Trophoblast cell (in vitro differentiated cells and primary cell): ENCODE measurements at regions not wholly inside any gene's neighbourhood (a gene's known extent, or its start where the extent isn't known, plus 50 kb on each side); places are given as distances from the start of the nearest gene placed in this dataset.

Source experiments
- DNase-seq, 2 donors: peaks; one replicate each; pipeline ENCODE4 v3.0.0-alpha.2; 2016
- H2AFZ ChIP-seq: 2 replicates; pipeline ENCODE4 v1.6.1; 2013; ENCODE audit warnings: low read length, moderate library complexity, mild to moderate bottlenecking; ENCODE audit not compliant: insufficient read depth, poor library complexity
- H2AK5ac ChIP-seq: 2 replicates; pipeline ENCODE4 v1.6.1; 2013; ENCODE audit warnings: mild to moderate bottlenecking, low read length
- H2BK120ac ChIP-seq: 2 replicates; pipeline ENCODE4 v1.6.1; 2013; ENCODE audit warnings: low read length, mild to moderate bottlenecking, moderate library complexity; ENCODE audit not compliant: insufficient read depth, poor library complexity
- H2BK12ac ChIP-seq: 2 replicates; pipeline ENCODE4 v1.6.1; 2013; ENCODE audit warnings: mild to moderate bottlenecking, low read length, moderate library complexity
- H2BK5ac ChIP-seq: 2 replicates; pipeline ENCODE4 v1.6.1; 2013; ENCODE audit warnings: low read length, low read depth, moderate library complexity, mild to moderate bottlenecking; ENCODE audit not compliant: poor library complexity
- H3K14ac ChIP-seq: 2 replicates; pipeline ENCODE4 v1.6.1; 2013; ENCODE audit warnings: mild to moderate bottlenecking, low read length
- H3K18ac ChIP-seq: 2 replicates; pipeline ENCODE4 v1.6.1; 2013; ENCODE audit warnings: mild to moderate bottlenecking, low read length
- H3K23ac ChIP-seq: 2 replicates; pipeline ENCODE4 v1.6.1; 2013; ENCODE audit warnings: low read length
- H3K27ac ChIP-seq: 2 replicates; pipeline ENCODE4 v1.5.1; 2013; ENCODE audit warnings: low read depth, mild to moderate bottlenecking, inconsistent platforms, low read length, moderate library complexity
- H3K27me3 ChIP-seq: 2 replicates; pipeline ENCODE4 v1.6.1; 2013; ENCODE audit warnings: inconsistent platforms, mild to moderate bottlenecking, low read length, moderate library complexity; ENCODE audit not compliant: insufficient read depth
- H3K36me3 ChIP-seq, 2 experiments: 1 replicate in 1 of 2; 2 replicates in 1 of 2; pipeline ENCODE4 v1.6.1; 2013; ENCODE audit warnings: low read length in 2 of 2, mild to moderate bottlenecking in 2 of 2, moderate library complexity in 1 of 2; ENCODE audit not compliant: insufficient read depth in 2 of 2, control insufficient read depth in 1 of 2
- H3K4ac ChIP-seq: 2 replicates; pipeline ENCODE4 v1.6.1; 2013; ENCODE audit warnings: low read depth, mild to moderate bottlenecking, low read length, moderate library complexity
- H3K4me1 ChIP-seq, 2 experiments: 1 replicate in 1 of 2; 2 replicates in 1 of 2; pipeline ENCODE4 v1.6.1; 2013; ENCODE audit warnings: low read length in 2 of 2, mild to moderate bottlenecking in 2 of 2, moderate library complexity in 1 of 2; ENCODE audit not compliant: insufficient read depth in 2 of 2, control insufficient read depth in 1 of 2
- H3K4me2 ChIP-seq: 2 replicates; pipeline ENCODE4 v1.6.1; 2013; ENCODE audit warnings: inconsistent platforms, mild to moderate bottlenecking, low read length, moderate library complexity
- H3K4me3 ChIP-seq: 2 replicates; pipeline ENCODE4 v1.5.1; 2013; ENCODE audit warnings: mild to moderate bottlenecking, low read depth, low read length, inconsistent platforms
- H3K79me1 ChIP-seq: one replicate; pipeline ENCODE4 v1.6.1; 2013; ENCODE audit warnings: low read length
- H3K79me2 ChIP-seq: 2 replicates; pipeline ENCODE4 v1.6.1; 2013; ENCODE audit warnings: low read length, mild to moderate bottlenecking; ENCODE audit not compliant: control insufficient read depth, insufficient read depth, poor library complexity
- H3K9ac ChIP-seq: 2 replicates; pipeline ENCODE4 v1.6.1; 2013; ENCODE audit warnings: mild to moderate bottlenecking, low read length
- H3K9me3 ChIP-seq: 2 replicates; pipeline ENCODE4 v1.6.1; 2013; ENCODE audit warnings: low read depth, mild to moderate bottlenecking, control low read depth, inconsistent platforms, low read length; ENCODE audit not compliant: insufficient read depth
- H4K12ac ChIP-seq: 2 replicates; pipeline ENCODE4 v1.6.1; 2013; ENCODE audit warnings: low read depth, mild to moderate bottlenecking, low read length, moderate library complexity
- H4K8ac ChIP-seq: 2 replicates; pipeline ENCODE4 v1.6.1; 2013; ENCODE audit warnings: low read depth, mild to moderate bottlenecking, low read length, moderate library complexity
- H4K91ac ChIP-seq: one replicate; pipeline ENCODE4 v1.6.1; 2013; ENCODE audit warnings: low read depth, mild to moderate bottlenecking, low read length, moderate library complexity
- WGBS: extraction: QIAGEN DNeasy Blood & Tissue Kit; methylation state at CpG from one replicate; pipeline ENCODE4 v1.1.7; 2013; ENCODE audit warnings: missing lambda C conversion rate; ENCODE audit not compliant: insufficient read length, insufficient coverage; ENCODE audit errors: extremely low coverage; 5-methylcytosine and 5-hydroxymethylcytosine counted together

GRCh38 chr16:10242916-10243315, 60.7 kb upstream of the GRIN2A start:
- no peak overlapping the region for H3K4me3 ChIP-seq
- no peak overlapping the region for H2BK120ac ChIP-seq
- no peak for DNase-seq
- no peak overlapping the region for H3K4me2 ChIP-seq
- H3K79me2 ChIP-seq: no peaks in the 10 kb centered on the region
- peaks cover 2 to 3% of the 10 kb centered on the region in 2 experiments for H3K4me1 ChIP-seq
- H3K18ac ChIP-seq: no peak overlapping the region
- no peaks in the 10 kb centered on the region for H3K9me3 ChIP-seq
- no peak overlapping the region for H3K14ac ChIP-seq
- H3K79me1 ChIP-seq: no peaks in the 10 kb centered on the region
- no peaks in the 10 kb centered on the region for H3K27me3 ChIP-seq
- H3K23ac ChIP-seq: no peak overlapping the region
- H3K4ac ChIP-seq: no peak overlapping the region
- WGBS: no CpG with 5 or more reads among the region's 6 CpGs
- H2AFZ ChIP-seq: no peak overlapping the region
- no peaks in the 10 kb centered on the region for H3K36me3 ChIP-seq
- H4K12ac ChIP-seq: no peak overlapping the region
- H4K8ac ChIP-seq: no peak overlapping the region
- no peak overlapping the region for H2BK12ac ChIP-seq
- H2AK5ac ChIP-seq: no peak overlapping the region
- H3K27ac ChIP-seq: no peak overlapping the region
- H3K9ac ChIP-seq: no peak overlapping the region
- H4K91ac ChIP-seq: no peak overlapping the region
- H2BK5ac ChIP-seq: no peak overlapping the region

- H2BK12ac ChIP-seq: no peak overlapping the region
- no peak overlapping the region for H4K12ac ChIP-seq
- H3K79me1 ChIP-seq: no peaks in the 10 kb centered on the region
- H3K27ac ChIP-seq: no peak overlapping the region
- H3K4ac ChIP-seq: no peak overlapping the region
- no peak overlapping the region for H4K8ac ChIP-seq
- no peak overlapping the region for H3K18ac ChIP-seq
- peaks cover 2 to 4% of the 10 kb centered on the region in 2 experiments for H3K4me1 ChIP-seq
- H3K27me3 ChIP-seq: no peaks in the 10 kb centered on the region
- no peak overlapping the region for H3K14ac ChIP-seq
- WGBS: no CpG with 5 or more reads among the region's 10 CpGs
- H3K9ac ChIP-seq: no peak overlapping the region
- H3K36me3 ChIP-seq: no peaks in the 10 kb centered on the region
- no peak overlapping the region for H3K4me3 ChIP-seq
- no peak overlapping the region for H3K4me2 ChIP-seq
- no peaks in the 10 kb centered on the region for H3K9me3 ChIP-seq
- H3K23ac ChIP-seq: no peak overlapping the region
- no peak overlapping the region for H2AK5ac ChIP-seq
- no peaks in the 10 kb centered on the region for H3K79me2 ChIP-seq
- H2AFZ ChIP-seq: no peak overlapping the region
- no peak for DNase-seq
- H2BK120ac ChIP-seq: no peak overlapping the region
- H4K91ac ChIP-seq: no peak overlapping the region
- no peak overlapping the region for H2BK5ac ChIP-seq
These were observed 62.8 kb upstream of the GRIN2A start for GRCh38 chr16:10245002-10245401.

- Histone ChIP-seq H3K14ac (no peak overlapping the region), H3K4ac (no peak overlapping the region), H3K23ac (no peak overlapping the region), H3K4me3 (no peak overlapping the region), H4K12ac (no peak overlapping the region), H4K91ac (no peak overlapping the region), H3K9ac (no peak overlapping the region), H3K79me2 (no peaks in the 10 kb centered on the region), H2BK5ac (no peak overlapping the region), H3K79me1 (no peaks in the 10 kb centered on the region), H3K4me1 (peaks cover 3% of the 10 kb centered on the region in 2 experiments), H3K4me2 (no peak overlapping the region), H3K27ac (no peak overlapping the region), H2BK120ac (no peak overlapping the region), H2AK5ac (no peak overlapping the region), H3K27me3 (no peaks in the 10 kb centered on the region), H3K36me3 (no peaks in the 10 kb centered on the region), H3K9me3 (no peaks in the 10 kb centered on the region), H2AFZ (no peak overlapping the region), H4K8ac (no peak overlapping the region), H2BK12ac (no peak overlapping the region), H3K18ac (no peak overlapping the region)
- no peak for DNase-seq
- no CpG with 5 or more reads among the region's 12 CpGs for WGBS
These were observed 68.1 kb upstream of the GRIN2A start for GRCh38 chr16:10250137-10250828.

GRCh38 chr16:10252155-10252554, 69.9 kb upstream of the GRIN2A start:
- no peak overlapping the region for H2AK5ac ChIP-seq
- H2BK5ac ChIP-seq: no peak overlapping the region
- H3K36me3 ChIP-seq: no peaks in the 10 kb centered on the region
- H3K27ac ChIP-seq: no peak overlapping the region
- peaks cover 3% of the 10 kb centered on the region in 2 experiments for H3K4me1 ChIP-seq
- H3K79me1 ChIP-seq: no peaks in the 10 kb centered on the region
- H2BK120ac ChIP-seq: no peak overlapping the region
- H3K18ac ChIP-seq: no peak overlapping the region
- H2BK12ac ChIP-seq: no peak overlapping the region
- H2AFZ ChIP-seq: no peak overlapping the region
- no CpG with 5 or more reads among the region's 31 CpGs for WGBS
- no peak overlapping the region for H3K23ac ChIP-seq
- no peak for DNase-seq
- no peak overlapping the region for H3K9ac ChIP-seq
- H4K91ac ChIP-seq: no peak overlapping the region
- no peak overlapping the region for H3K4me3 ChIP-seq
- H3K9me3 ChIP-seq: no peaks in the 10 kb centered on the region
- H3K14ac ChIP-seq: no peak overlapping the region
- no peak overlapping the region for H3K4me2 ChIP-seq
- no peak overlapping the region for H4K12ac ChIP-seq
- no peaks in the 10 kb centered on the region for H3K27me3 ChIP-seq
- no peaks in the 10 kb centered on the region for H3K79me2 ChIP-seq
- no peak overlapping the region for H3K4ac ChIP-seq
- H4K8ac ChIP-seq: no peak overlapping the region
